HuH-7.5 (cell line): ENCODE measurements at regions not wholly inside any gene's neighbourhood (a gene's known extent, or its start where the extent isn't known, plus 50 kb on each side); places are given as distances from the start of the nearest gene placed in this dataset.

Experiments used
- DNase-seq: peaks from one replicate; pipeline ENCODE4 v3.0.0; 2011; ENCODE audit warnings: low spot score

GRCh38 chr12:94749890-94750289, 99.5 kb upstream of the TMCC3 start:
- no peak for DNase-seq

GRCh38 chr12:94749455-94749854, 99.1 kb upstream of the TMCC3 start:
- DNase-seq = no peak

- no peak for DNase-seq
Measured at GRCh38 chr12:94748726-94749421, 98.5 kb upstream of the TMCC3 start.

- DNase-seq = no peak
Measured at GRCh38 chr12:94745562-94745961, 95.2 kb upstream of the TMCC3 start.

- no peak for DNase-seq
Measured at GRCh38 chr12:94743174-94743573, 92.8 kb upstream of the TMCC3 start.

GRCh38 chr12:94740601-94741362, 90.4 kb upstream of the TMCC3 start:
- DNase-seq = no peak

- DNase-seq = no peak
Measured at GRCh38 chr12:94736820-94737219, 86.5 kb upstream of the TMCC3 start.

GRCh38 chr12:94736004-94736403, 85.6 kb upstream of the TMCC3 start:
- DNase-seq = no peak

- no peak for DNase-seq
Measured at GRCh38 chr12:94733727-94734126, 83.4 kb upstream of the TMCC3 start.

- no peak for DNase-seq
Measured at GRCh38 chr12:94732367-94732990, 82.1 kb upstream of the TMCC3 start.

- no peak for DNase-seq
Measured at GRCh38 chr12:94731733-94732360, 81.5 kb upstream of the TMCC3 start.

- DNase-seq = no peak
Measured at GRCh38 chr12:94730847-94731246, 80.5 kb upstream of the TMCC3 start.

- no peak for DNase-seq
Measured at GRCh38 chr12:94726236-94726835, 76.0 kb upstream of the TMCC3 start.

GRCh38 chr12:94725375-94726168, 75.2 kb upstream of the TMCC3 start:
- no peak for DNase-seq

GRCh38 chr12:94722664-94723063, 72.3 kb upstream of the TMCC3 start:
- DNase-seq = no peak

GRCh38 chr12:94721173-94721572, 70.8 kb upstream of the TMCC3 start:
- DNase-seq = no peak

GRCh38 chr12:94718114-94718513, 67.8 kb upstream of the TMCC3 start:
- DNase-seq = no peak

GRCh38 chr12:94717656-94718055, 67.3 kb upstream of the TMCC3 start:
- DNase-seq = no peak

GRCh38 chr12:94717108-94717507, 66.8 kb upstream of the TMCC3 start:
- no peak for DNase-seq

- no peak for DNase-seq
Measured at GRCh38 chr12:94716339-94716738, 66.0 kb upstream of the TMCC3 start.

GRCh38 chr12:94714378-94715114, 64.2 kb upstream of the TMCC3 start:
- DNase-seq = no peak
